Suprapubic skin (tissue), 3 donors: ENCODE measurements at regions not wholly inside any gene's neighbourhood (a gene's known extent, or its start where the extent isn't known, plus 50 kb on each side); places are given as distances from the start of the nearest gene placed in this dataset.

Experiments
- POLR2A ChIP-seq, 2 donors: fragments of 450-650 bp; IDR thresholded peaks; one replicate each; pipeline ENCODE4 v1.6.1; 2017; ENCODE audit warnings: antibody characterized with exemption in 2 of 2, mild to moderate bottlenecking in 2 of 2, moderate library complexity in 2 of 2
- TF ChIP-seq, protein P1 (sequence below), 2 donors: fragments of 200-600 bp in 1 of 2; fragments of 450-650 bp in 1 of 2; sonication (generic) in 1 of 2; IDR thresholded peaks; one replicate each; pipeline ENCODE4 v1.5.1; 2016 to 2019; ENCODE audit warnings: antibody characterized with exemption in 2 of 2, mild to moderate bottlenecking in 1 of 2, moderate library complexity in 1 of 2

DNA sequence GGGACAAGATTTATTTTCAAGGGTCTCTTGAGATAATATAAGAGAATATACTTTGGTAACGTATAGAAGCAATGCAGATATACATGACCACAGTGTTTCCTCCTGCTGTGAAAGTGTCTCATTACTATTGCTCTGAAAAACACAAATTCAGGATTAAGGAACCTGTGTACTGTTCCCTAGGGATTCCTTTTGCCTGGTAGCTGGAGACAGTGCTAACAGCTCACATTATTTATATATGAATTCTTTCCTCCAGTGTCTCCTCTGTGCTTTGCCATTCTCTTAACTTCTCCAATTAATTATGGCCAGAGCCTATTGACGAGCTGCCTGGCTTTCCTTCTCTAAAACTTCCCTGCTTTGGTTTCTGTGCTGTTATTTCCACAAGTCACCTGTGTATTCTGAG is 235.4 kb downstream of the OTOL1 start:
- TF ChIP-seq POLR2A (IDR thresholded peaks at IDR 0.05), result no peak
- TF ChIP-seq, protein P1, sequence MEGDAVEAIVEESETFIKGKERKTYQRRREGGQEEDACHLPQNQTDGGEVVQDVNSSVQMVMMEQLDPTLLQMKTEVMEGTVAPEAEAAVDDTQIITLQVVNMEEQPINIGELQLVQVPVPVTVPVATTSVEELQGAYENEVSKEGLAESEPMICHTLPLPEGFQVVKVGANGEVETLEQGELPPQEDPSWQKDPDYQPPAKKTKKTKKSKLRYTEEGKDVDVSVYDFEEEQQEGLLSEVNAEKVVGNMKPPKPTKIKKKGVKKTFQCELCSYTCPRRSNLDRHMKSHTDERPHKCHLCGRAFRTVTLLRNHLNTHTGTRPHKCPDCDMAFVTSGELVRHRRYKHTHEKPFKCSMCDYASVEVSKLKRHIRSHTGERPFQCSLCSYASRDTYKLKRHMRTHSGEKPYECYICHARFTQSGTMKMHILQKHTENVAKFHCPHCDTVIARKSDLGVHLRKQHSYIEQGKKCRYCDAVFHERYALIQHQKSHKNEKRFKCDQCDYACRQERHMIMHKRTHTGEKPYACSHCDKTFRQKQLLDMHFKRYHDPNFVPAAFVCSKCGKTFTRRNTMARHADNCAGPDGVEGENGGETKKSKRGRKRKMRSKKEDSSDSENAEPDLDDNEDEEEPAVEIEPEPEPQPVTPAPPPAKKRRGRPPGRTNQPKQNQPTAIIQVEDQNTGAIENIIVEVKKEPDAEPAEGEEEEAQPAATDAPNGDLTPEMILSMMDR (IDR thresholded peaks at IDR 0.05), result no peak
